HCT116 (cell line): ENCODE measurements at regions not wholly inside any gene's neighbourhood (a gene's known extent, or its start where the extent isn't known, plus 50 kb on each side); places are given as distances from the start of the nearest gene placed in this dataset.

Source experiments
- ATAC-seq: fragments of 200-7000 bp; cut with Tn5 transposase; 2 replicates; pipeline ENCODE4 v1.9.1; 2020; ENCODE audit warnings: mild to moderate bottlenecking, moderate library complexity
- BruUV-seq: library from RNA; stranded (reverse); fragments of 400-500 nt; replicated peaks from 2 replicates; lab custom pipeline; 2021; lab: Mats Ljungman, UMichigan
- CTCF ChIA-PET: fragments of 300-600 bp; sonication (Branson Sonifier 250); formaldehyde crosslinking; loops from one replicate; lab custom pipeline; 2021; ENCODE audit warnings: antibody characterized with exemption; lab: Charles Lee
- POLR2A ChIA-PET: fragments of 300-600, 350-600 bp; sonication (Branson Sonifier 250); formaldehyde crosslinking; loops from one replicate; lab custom pipeline; 2021; ENCODE audit warnings: antibody characterized with exemption; lab: Charles Lee
- RAD21 ChIA-PET, 2 experiments: fragments of 300-600 bp; sonication (Branson Sonifier 250); formaldehyde crosslinking; loops; one replicate each; lab custom pipeline; 2023; ENCODE audit warnings: low total read pairs in 2 of 2; ENCODE audit not compliant: uncharacterized antibody in 2 of 2, unreplicated experiment in 2 of 2, low non-redundant PET in 1 of 2; lab: Charles Lee
- DNase-seq: peaks from one replicate; pipeline ENCODE4 v3.0.0-alpha.2; 2010; ENCODE audit warnings: low read depth, low spot score
- H2AFZ ChIP-seq: fragments of 200-600 bp; shearing (Covaris generic), sonication (generic); 2 replicates; pipeline ENCODE4 v1.6.1; 2017; ENCODE audit warnings: low read depth, mixed run types, mixed read lengths, antibody characterized with exemption, low read length; ENCODE audit not compliant: poor library complexity, severe bottlenecking
- H3K27ac ChIP-seq: 2 replicates; pipeline ENCODE4 v1.5.1; 2012; ENCODE audit warnings: low read depth, low read length
- H3K27me3 ChIP-seq: fragments of 200-600 bp; sonication (generic); 2 replicates; pipeline ENCODE4 v1.6.1; 2016; ENCODE audit warnings: mixed run types, low read length, mixed read lengths; ENCODE audit not compliant: insufficient read depth
- H3K36me3 ChIP-seq, 2 experiments: fragments of 200-500 bp in 1 of 2; fragments of 200-600 bp in 1 of 2; sonication (Bioruptor generic) in 1 of 2; sonication (generic) in 1 of 2; 2 replicates each; pipeline versions ENCODE4 v1.5.1 to v1.6.1; 2014 to 2016; ENCODE audit warnings: low read length in 2 of 2, inconsistent platforms in 1 of 2, mixed read lengths in 1 of 2, mixed run types in 1 of 2; ENCODE audit not compliant: insufficient read depth in 2 of 2, control insufficient read depth in 1 of 2
- H3K4me1 ChIP-seq, 2 experiments: fragments of 200-600 bp in 1 of 2; sonication (generic) in 1 of 2; 2 replicates each; pipeline versions ENCODE4 v1.5.1 to v1.6.1; 2012 to 2017; ENCODE audit warnings: low read length in 2 of 2, inconsistent platforms in 1 of 2, mild to moderate bottlenecking in 1 of 2, mixed read lengths in 1 of 2, mixed run types in 1 of 2, moderate library complexity in 1 of 2; ENCODE audit not compliant: insufficient read depth in 2 of 2, control insufficient read depth in 1 of 2
- H3K4me2 ChIP-seq: fragments of 200-600 bp; sonication (generic); 2 replicates; pipeline ENCODE4 v1.6.1; 2017; ENCODE audit warnings: mixed run types, low read length, mixed read lengths
- H3K4me3 ChIP-seq, 2 experiments: fragments of 200-600 bp in 1 of 2; sonication (generic) in 1 of 2; replicated peaks in 1 of 2; 2 replicates each; pipeline ENCODE4 v1.5.1; 2011 to 2016; ENCODE audit warnings: low read length in 2 of 2, control low read depth in 1 of 2, low read depth in 1 of 2, mild to moderate bottlenecking in 1 of 2, mixed read lengths in 1 of 2, mixed run types in 1 of 2
- H3K79me2 ChIP-seq: fragments of 200-600 bp; sonication (generic); 2 replicates; pipeline ENCODE4 v1.6.1; 2017; ENCODE audit warnings: mild to moderate bottlenecking, mixed run types, low read length, moderate library complexity, mixed read lengths; ENCODE audit not compliant: insufficient read depth
- H3K9ac ChIP-seq: fragments of 200-600 bp; sonication (generic); 2 replicates; pipeline ENCODE4 v1.6.1; 2016; ENCODE audit warnings: low read length, mixed read lengths
- H3K9me2 ChIP-seq: fragments of 200-600 bp; sonication (generic), shearing (Covaris generic); 2 replicates; pipeline ENCODE4 v1.6.1; 2017; ENCODE audit warnings: mixed run types, mild to moderate bottlenecking, moderate library complexity; ENCODE audit not compliant: insufficient read depth
- H3K9me3 ChIP-seq, 2 experiments: fragments of 200-500 bp in 1 of 2; fragments of 200-600 bp in 1 of 2; sonication (Bioruptor generic) in 1 of 2; sonication (generic) in 1 of 2; 2 replicates each; pipeline ENCODE4 v1.6.1; 2014 to 2017; ENCODE audit warnings: low read length in 2 of 2, mixed read lengths in 2 of 2, inconsistent platforms in 1 of 2, low read depth in 1 of 2, mild to moderate bottlenecking in 1 of 2, mixed run types in 1 of 2, moderate library complexity in 1 of 2; ENCODE audit not compliant: control insufficient read depth in 1 of 2, insufficient read depth in 1 of 2
- H4K20me1 ChIP-seq: fragments of 200-600 bp; sonication (generic), shearing (Covaris generic); 2 replicates; pipeline ENCODE4 v1.6.1; 2017; ENCODE audit warnings: mixed run types, mild to moderate bottlenecking, moderate library complexity; ENCODE audit not compliant: insufficient read depth
- ATF3 ChIP-seq: IDR thresholded peaks from 2 replicates; pipeline ENCODE4 v1.6.1; 2012
- CBX3 ChIP-seq: IDR thresholded peaks from 2 replicates; pipeline ENCODE4 v1.6.1; 2012; ENCODE audit warnings: low read depth
- CEBPB ChIP-seq: IDR thresholded peaks from 2 replicates; pipeline ENCODE4 v1.6.1; 2012; ENCODE audit warnings: low read depth
- EZH2 ChIP-seq: fragments of 200-600 bp; sonication (generic); IDR thresholded peaks from 2 replicates; pipeline ENCODE4 v1.6.1; 2017; ENCODE audit warnings: antibody characterized with exemption, mixed run types
- EZH2phosphoT487 ChIP-seq: fragments of 200-600 bp; IDR thresholded peaks from 2 replicates; pipeline ENCODE4 v1.6.1; 2018; ENCODE audit warnings: antibody characterized with exemption, borderline replicate concordance
- FOSL1 ChIP-seq: IDR thresholded peaks from 2 replicates; pipeline ENCODE4 v1.6.1; 2012; ENCODE audit warnings: low read depth
- JUND ChIP-seq: IDR thresholded peaks from 2 replicates; pipeline ENCODE4 v1.6.1; 2012
- POLR2A ChIP-seq: IDR thresholded peaks from 2 replicates; pipeline ENCODE4 v1.7.0; 2011; ENCODE audit warnings: borderline replicate concordance; ENCODE audit not compliant: insufficient read depth, insufficient read length; ENCODE audit errors: extremely low read depth
- POLR2AphosphoS5 ChIP-seq: IDR thresholded peaks from 2 replicates; pipeline ENCODE4 v1.6.1; 2011; ENCODE audit warnings: mild to moderate bottlenecking, low read depth, low read length, moderate library complexity
- RAD21 ChIP-seq: IDR thresholded peaks from 2 replicates; pipeline ENCODE4 v1.6.1; 2012; ENCODE audit warnings: low read depth, mild to moderate bottlenecking
- REST ChIP-seq: IDR thresholded peaks from 2 replicates; pipeline ENCODE4 v1.6.1; 2012; ENCODE audit warnings: low read depth
- SP1 ChIP-seq: IDR thresholded peaks from 2 replicates; pipeline ENCODE4 v1.6.1; 2012; ENCODE audit warnings: low read depth
- SRF ChIP-seq: IDR thresholded peaks from 2 replicates; pipeline ENCODE4 v1.6.1; 2012; ENCODE audit warnings: low read depth
- YY1 ChIP-seq: IDR thresholded peaks from 2 replicates; pipeline ENCODE4 v1.6.1; 2011; ENCODE audit warnings: low read length, low read depth, moderate library complexity, mild to moderate bottlenecking; ENCODE audit not compliant: insufficient replicate concordance; ENCODE audit errors: extremely low read depth
- intact Hi-C: fragments of 100-400 bp; cut with micrococcal nuclease; formaldehyde crosslinking; loops from 2 replicates; pipeline ENCODE4 v1.10.0; 2022

- RAD21 ChIA-PET = no interaction called here
These were observed 512.2 kb upstream of the TCF4 start for GRCh38 chr18:56100090-56100722.

More at GRCh38 chr18:56100090-56100722, 512.2 kb upstream of the TCF4 start:
- Histone ChIP-seq H4K20me1 (no peaks in the 10 kb centered on the region), H3K4me2 (no peak overlapping the region), H3K9me2 (no peaks in the 10 kb centered on the region), H3K9me3 (peaks cover 4 to 38% of the 10 kb centered on the region in 2 experiments; a peak in 2 of 4 replicates), H2AFZ (no peak overlapping the region), H3K27ac (no peak overlapping the region), H3K4me1 (no peaks in the 10 kb centered on the region), H3K9ac (no peak overlapping the region), H3K36me3 (no peaks in the 10 kb centered on the region), H3K4me3 (no peak overlapping the region), H3K79me2 (no peaks in the 10 kb centered on the region), H3K27me3 (no peaks in the 10 kb centered on the region)
- DNase-seq (no peak), ATAC-seq (no peak)
- intact Hi-C loops = no loop called here
- no TSS peak for BruUV-seq
- no peak for TF ChIP-seq FOSL1
- no peak for TF ChIP-seq CBX3
- TF ChIP-seq CEBPB = no peak
- no peak for TF ChIP-seq SP1
- TF ChIP-seq RAD21 = no peak
- TF ChIP-seq YY1 = no peak
- TF ChIP-seq REST = no peak
- TF ChIP-seq ATF3 = no peak
- TF ChIP-seq EZH2phosphoT487 = no peak
- no peak for TF ChIP-seq POLR2AphosphoS5
- no peak for TF ChIP-seq POLR2A
- TF ChIP-seq SRF = no peak
- no peak for TF ChIP-seq EZH2
- no peak for TF ChIP-seq JUND
- POLR2A ChIA-PET = no interaction called here
- CTCF ChIA-PET = no interaction called here
